ENCODE measurements at regions not wholly inside any gene's neighbourhood (a gene's known extent, or its start where the extent isn't known, plus 50 kb on each side); places are given as distances from the start of the nearest gene placed in this dataset.
A peak's percentile ranks its signal among the peaks of the same experiment; 100 is the strongest.

DNA sequence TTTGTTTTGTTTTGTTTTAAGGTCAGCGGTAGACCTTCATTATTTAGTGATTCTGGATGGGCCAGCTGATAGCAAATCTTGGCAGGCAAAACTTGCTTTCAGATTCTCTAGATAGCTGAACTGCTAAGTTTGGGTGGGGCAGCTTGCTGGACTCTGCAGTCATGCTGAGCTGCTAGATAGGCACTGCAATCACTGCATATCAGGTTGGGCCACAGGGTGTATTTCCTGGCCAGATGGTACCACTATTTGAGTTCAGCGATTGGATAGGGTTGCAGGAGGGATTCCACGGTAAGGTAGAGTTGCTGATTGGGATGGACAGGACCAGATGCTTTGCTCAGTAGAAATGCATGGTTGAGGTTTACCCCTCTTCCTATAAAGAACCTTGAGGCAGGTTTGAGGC lies 579.3 kb upstream of the ADGRL4 start:
- Histone ChIP-seq H3K9ac (replicated peaks in 1 of 4; ENCODE audit: extremely low read depth in 1 of 4, low read depth in 3 of 4, low read length in 3 of 4) (no peak overlapping the region), H4K5ac (ENCODE audit: insufficient read length, low read depth, low read length) (no peak overlapping the region), H2BK120ac (replicated peaks; ENCODE audit: low read depth, low read length) (no peak overlapping the region), H4K91ac (replicated peaks; ENCODE audit: insufficient read length, low read length) (no peak overlapping the region), H3K79me1 (ENCODE audit: low read depth, low read length) (no peaks in the 10 kb centered on the region), H3K4ac (replicated peaks; ENCODE audit: insufficient read length, low read depth, low read length) (peak overlapping the region; percentile 72), H3K56ac (replicated peaks; ENCODE audit: insufficient read length, low read depth, low read length) (no peak overlapping the region), H3K4me2 (ENCODE audit: insufficient read depth in 1 of 2, low read depth in 2 of 2, low read length in 2 of 2) (no peak overlapping the region), H4K20me1 (replicated peaks in 1 of 2; ENCODE audit: control insufficient read depth in 1 of 2, insufficient read depth in 2 of 2, low read length in 2 of 2) (no peaks in the 10 kb centered on the region), H2AK5ac (ENCODE audit: low read depth, low read length) (no peak overlapping the region), H3K23ac (ENCODE audit: insufficient read length) (no peak overlapping the region), H3K4me3 (ENCODE audit: extremely low read depth in 1 of 4, insufficient read depth in 2 of 4, low read depth in 3 of 4, low read length in 4 of 4) (no peak overlapping the region), H4K8ac (ENCODE audit: extremely low read depth, insufficient read depth, low read length) (no peak overlapping the region), H3K14ac (ENCODE audit: insufficient read length) (no peak overlapping the region), H3K23me2 (ENCODE audit: low read depth, low read length) (no peaks in the 10 kb centered on the region), H2BK15ac (ENCODE audit: low read length) (peak overlapping the region; percentile 93; the same call in 1 of the 2 replicates), H3K36me3 (ENCODE audit: control insufficient read depth in 2 of 4, insufficient read depth in 4 of 4, low read length in 3 of 4) (peaks cover 0 to 6% (median 0%) of the 10 kb centered on the region in 4 experiments; a peak in 1 of 8 replicates), H3K79me2 (ENCODE audit: control insufficient read depth in 1 of 2, insufficient read depth in 2 of 2, low read length in 2 of 2) (no peaks in the 10 kb centered on the region), H2BK5ac (ENCODE audit: low read depth, low read length) (no peak overlapping the region), H2AFZ (ENCODE audit: low read length) (peak overlapping the region; percentile 49), H3K4me1 (replicated peaks in 1 of 4; ENCODE audit: control insufficient read depth in 3 of 4, insufficient read depth in 4 of 4, low read length in 3 of 4) (peaks cover 0 to 11% (median 4%) of the 10 kb centered on the region in 4 experiments; a peak in 3 of 7 replicates), H3K27ac (ENCODE audit: low read depth, low read length) (no peak overlapping the region), H3K18ac (ENCODE audit: extremely low read depth, low read length) (no peak overlapping the region), H3K9me3 (ENCODE audit: insufficient read depth in 2 of 2, low read depth in 1 of 2, low read length in 1 of 2) (peaks cover 5 to 7% of the 10 kb centered on the region in 2 experiments; a peak in 3 of 4 replicates), H2BK12ac (ENCODE audit: low read depth, low read length) (peak overlapping the region; percentile 35; the same call in 1 of the 2 replicates), H2BK20ac (ENCODE audit: low read length) (peak overlapping the region; percentile 23; the same call in 1 of the 2 replicates), H3K27me3 (replicated peaks in 1 of 4; ENCODE audit: control insufficient read depth in 3 of 4, extremely low read depth in 1 of 4, insufficient read depth in 3 of 4, low read length in 3 of 4) (no peaks in the 10 kb centered on the region)
- ChIA-PET POLR2A (ENCODE audit: partially characterized antibody) (no interaction called here), CTCF (ENCODE audit: partially characterized antibody) (no interaction called here)
- no peak for DNase-seq (ENCODE audit: low read depth in 1 of 2, low spot score in 2 of 2)
- no peak for FAIRE-seq
- 96% methylated on average over 3 of the region's 3 CpGs; no CpG with 5 or more reads in 1 of the 2 experiments for WGBS, 2 experiments (ENCODE audit: extremely low coverage in 1 of 2, insufficient coverage in 1 of 2, insufficient read length in 1 of 2, insufficient replicate concordance in 2 of 2, low coverage in 1 of 2, low lambda C conversion rate in 2 of 2, missing lambda C conversion rate in 1 of 2)
- TF ChIP-seq RNF2 (IDR thresholded peaks at IDR 0.05; ENCODE audit: borderline replicate concordance, low read depth, low read length, missing control alignments, poor library complexity, severe bottlenecking) (no peak), KDM5A (IDR thresholded peaks at IDR 0.05; ENCODE audit: low read length) (no peak), SRF (IDR thresholded peaks at IDR 0.05; ENCODE audit: low read depth, low read length) (no peak), CBX8 (IDR thresholded peaks at IDR 0.05; ENCODE audit: borderline replicate concordance, low read depth, low read length) (no peak), ZNF274 (IDR thresholded peaks at IDR 0.05; ENCODE audit: borderline replicate concordance, extremely low read depth, low read length) (no peak), JUN (IDR thresholded peaks at IDR 0.05; ENCODE audit: low read depth, low read length) (no peak), FOSL1 (IDR thresholded peaks at IDR 0.05; ENCODE audit: insufficient read depth, low read depth, low read length) (no peak), TBP (IDR thresholded peaks at IDR 0.05; ENCODE audit: low read depth, low read length) (no peak), SUZ12 (IDR thresholded peaks at IDR 0.05; ENCODE audit: low read length) (no peak), POLR2AphosphoS5 (IDR thresholded peaks at IDR 0.05; ENCODE audit: low read depth, low read length) (no peak), PHF8 (conservative IDR thresholded peaks at IDR 0.05; ENCODE audit: low read depth, low read length) (no peak)
- TF ChIP-seq, protein P1, sequence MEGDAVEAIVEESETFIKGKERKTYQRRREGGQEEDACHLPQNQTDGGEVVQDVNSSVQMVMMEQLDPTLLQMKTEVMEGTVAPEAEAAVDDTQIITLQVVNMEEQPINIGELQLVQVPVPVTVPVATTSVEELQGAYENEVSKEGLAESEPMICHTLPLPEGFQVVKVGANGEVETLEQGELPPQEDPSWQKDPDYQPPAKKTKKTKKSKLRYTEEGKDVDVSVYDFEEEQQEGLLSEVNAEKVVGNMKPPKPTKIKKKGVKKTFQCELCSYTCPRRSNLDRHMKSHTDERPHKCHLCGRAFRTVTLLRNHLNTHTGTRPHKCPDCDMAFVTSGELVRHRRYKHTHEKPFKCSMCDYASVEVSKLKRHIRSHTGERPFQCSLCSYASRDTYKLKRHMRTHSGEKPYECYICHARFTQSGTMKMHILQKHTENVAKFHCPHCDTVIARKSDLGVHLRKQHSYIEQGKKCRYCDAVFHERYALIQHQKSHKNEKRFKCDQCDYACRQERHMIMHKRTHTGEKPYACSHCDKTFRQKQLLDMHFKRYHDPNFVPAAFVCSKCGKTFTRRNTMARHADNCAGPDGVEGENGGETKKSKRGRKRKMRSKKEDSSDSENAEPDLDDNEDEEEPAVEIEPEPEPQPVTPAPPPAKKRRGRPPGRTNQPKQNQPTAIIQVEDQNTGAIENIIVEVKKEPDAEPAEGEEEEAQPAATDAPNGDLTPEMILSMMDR (IDR thresholded peaks at IDR 0.05; ENCODE audit: control extremely low read depth in 1 of 3, insufficient read depth in 1 of 3, low read depth in 1 of 3, low read length in 3 of 3): no peak

Measured in H1 (cell line).